DND-41 (cell line): ENCODE measurements at regions not wholly inside any gene's neighbourhood (a gene's known extent, or its start where the extent isn't known, plus 50 kb on each side); places are given as distances from the start of the nearest gene placed in this dataset.

Experiments
- ATAC-seq: fragments of 200-7000 bp; cut with Tn5 transposase; 3 replicates; pipeline ENCODE4 v1.9.1; 2021; ENCODE audit warnings: low read depth; ENCODE audit not compliant: insufficient read depth
- DNase-seq: peaks from one replicate; pipeline ENCODE4 v3.0.0-alpha.2; 2020
- H2AFZ ChIP-seq: 2 replicates; pipeline ENCODE4 v1.6.0; 2012; ENCODE audit warnings: low read depth, low read length
- H3K27ac ChIP-seq: 2 replicates; pipeline ENCODE4 v1.5.1; 2012; ENCODE audit warnings: low read length, inconsistent platforms
- H3K27me3 ChIP-seq: fragments of 200-600 bp; sonication (generic); 2 replicates; pipeline ENCODE4 v1.6.0; 2012; ENCODE audit warnings: low read length, mild to moderate bottlenecking, inconsistent platforms; ENCODE audit not compliant: insufficient read depth, poor library complexity
- H3K36me3 ChIP-seq: 2 replicates; pipeline ENCODE4 v1.5.1; 2012; ENCODE audit warnings: low read length, inconsistent platforms; ENCODE audit not compliant: insufficient read depth
- H3K4me1 ChIP-seq: 2 replicates; pipeline ENCODE4 v1.5.1; 2012; ENCODE audit warnings: mild to moderate bottlenecking, low read length; ENCODE audit not compliant: insufficient read depth
- H3K4me2 ChIP-seq: 2 replicates; pipeline ENCODE4 v1.6.0; 2012; ENCODE audit warnings: mild to moderate bottlenecking, moderate library complexity, low read length, inconsistent platforms; ENCODE audit not compliant: insufficient read depth
- H3K4me3 ChIP-seq, 2 experiments: fragments of 200-600 bp in 1 of 2; shearing (Covaris generic) in 1 of 2; 2 replicates each; pipeline ENCODE4 v1.5.1; 2012 to 2016; ENCODE audit warnings: inconsistent platforms in 2 of 2, low read length in 2 of 2, mild to moderate bottlenecking in 2 of 2, low read depth in 1 of 2, moderate library complexity in 1 of 2
- H3K79me2 ChIP-seq: 2 replicates; pipeline ENCODE4 v1.6.0; 2012; ENCODE audit warnings: low read length, inconsistent platforms; ENCODE audit not compliant: insufficient read depth
- H3K9ac ChIP-seq: 2 replicates; pipeline ENCODE4 v1.6.0; 2012; ENCODE audit warnings: low read depth, mild to moderate bottlenecking, inconsistent platforms, low read length, moderate library complexity
- H3K9me3 ChIP-seq: 2 replicates; pipeline ENCODE4 v1.5.1; 2012; ENCODE audit warnings: low read length, moderate library complexity, mild to moderate bottlenecking, inconsistent platforms; ENCODE audit not compliant: insufficient read depth, severe bottlenecking
- H4K20me1 ChIP-seq: 2 replicates; pipeline ENCODE4 v1.6.0; 2012; ENCODE audit warnings: low read length; ENCODE audit not compliant: insufficient read depth
- EZH2 ChIP-seq: IDR thresholded peaks from 3 replicates; pipeline ENCODE4 v1.6.1; 2012; ENCODE audit warnings: borderline replicate concordance, low read depth, mild to moderate bottlenecking, moderate library complexity, low read length, inconsistent platforms; ENCODE audit not compliant: severe bottlenecking
- TF ChIP-seq, protein P1 (sequence below): IDR thresholded peaks from 2 replicates; pipeline ENCODE4 v1.5.1; 2012; ENCODE audit warnings: borderline replicate concordance, low read length, moderate library complexity, mild to moderate bottlenecking; ENCODE audit not compliant: poor library complexity, severe bottlenecking; ENCODE audit errors: extremely low read depth

- ATAC-seq (no peak), DNase-seq (no peak)
- no peak overlapping the region for H2AFZ ChIP-seq
- no peaks in the 10 kb centered on the region for H3K79me2 ChIP-seq
- no peaks in the 10 kb centered on the region for H4K20me1 ChIP-seq
- no peak overlapping the region for H3K27ac ChIP-seq
- no peak overlapping the region for H3K4me2 ChIP-seq
- no peak overlapping the region for H3K9ac ChIP-seq
- H3K4me1 ChIP-seq = no peaks in the 10 kb centered on the region
- no peak overlapping the region for H3K4me3 ChIP-seq
- no peak for TF ChIP-seq EZH2
- TF ChIP-seq, protein P1, sequence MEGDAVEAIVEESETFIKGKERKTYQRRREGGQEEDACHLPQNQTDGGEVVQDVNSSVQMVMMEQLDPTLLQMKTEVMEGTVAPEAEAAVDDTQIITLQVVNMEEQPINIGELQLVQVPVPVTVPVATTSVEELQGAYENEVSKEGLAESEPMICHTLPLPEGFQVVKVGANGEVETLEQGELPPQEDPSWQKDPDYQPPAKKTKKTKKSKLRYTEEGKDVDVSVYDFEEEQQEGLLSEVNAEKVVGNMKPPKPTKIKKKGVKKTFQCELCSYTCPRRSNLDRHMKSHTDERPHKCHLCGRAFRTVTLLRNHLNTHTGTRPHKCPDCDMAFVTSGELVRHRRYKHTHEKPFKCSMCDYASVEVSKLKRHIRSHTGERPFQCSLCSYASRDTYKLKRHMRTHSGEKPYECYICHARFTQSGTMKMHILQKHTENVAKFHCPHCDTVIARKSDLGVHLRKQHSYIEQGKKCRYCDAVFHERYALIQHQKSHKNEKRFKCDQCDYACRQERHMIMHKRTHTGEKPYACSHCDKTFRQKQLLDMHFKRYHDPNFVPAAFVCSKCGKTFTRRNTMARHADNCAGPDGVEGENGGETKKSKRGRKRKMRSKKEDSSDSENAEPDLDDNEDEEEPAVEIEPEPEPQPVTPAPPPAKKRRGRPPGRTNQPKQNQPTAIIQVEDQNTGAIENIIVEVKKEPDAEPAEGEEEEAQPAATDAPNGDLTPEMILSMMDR = no peak
- peaks cover 24% of the 10 kb centered on the region for H3K27me3 ChIP-seq
- H3K36me3 ChIP-seq = no peaks in the 10 kb centered on the region
- no peaks in the 10 kb centered on the region for H3K9me3 ChIP-seq
Measured at GRCh38 chr11:127073621-127074020, 73.1 kb upstream of the KIRREL3 start.

DNA sequence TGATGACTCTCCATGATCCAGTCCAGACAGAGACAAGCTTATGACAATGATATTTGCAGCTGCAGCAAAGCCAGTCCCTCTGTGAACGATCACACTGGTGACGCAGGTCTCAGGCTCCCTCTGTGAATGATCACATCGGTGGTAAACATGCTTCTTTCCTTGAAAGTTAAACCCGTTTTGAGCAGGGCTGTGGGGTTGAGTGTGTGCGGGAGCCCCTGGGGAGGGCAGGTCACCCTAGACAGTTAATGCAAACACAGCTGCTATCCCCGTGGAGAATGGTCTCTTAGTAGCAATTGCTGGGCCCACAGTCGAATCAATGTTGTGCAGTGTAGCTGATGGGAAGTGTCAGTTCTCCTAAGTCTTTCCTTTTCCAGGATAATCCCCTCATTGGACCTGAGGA is 71.0 kb upstream of the KIRREL3 start:
- DNase-seq (peak; percentile 28), ATAC-seq (no peak)
- H4K20me1 ChIP-seq = no peaks in the 10 kb centered on the region
- no peaks in the 10 kb centered on the region for H3K36me3 ChIP-seq
- no peaks in the 10 kb centered on the region for H3K4me1 ChIP-seq
- no peaks in the 10 kb centered on the region for H3K9me3 ChIP-seq
- H2AFZ ChIP-seq = no peak overlapping the region
- H3K79me2 ChIP-seq = no peaks in the 10 kb centered on the region
- peaks cover 24% of the 10 kb centered on the region for H3K27me3 ChIP-seq
- H3K9ac ChIP-seq = no peak overlapping the region
- no peak overlapping the region for H3K4me3 ChIP-seq
- no peak overlapping the region for H3K4me2 ChIP-seq
- TF ChIP-seq, protein P1 = no peak
- H3K27ac ChIP-seq = no peak overlapping the region

GRCh38 chr11:127070808-127071207 is 70.2 kb upstream of the KIRREL3 start:
- no peak for DNase-seq
- TF ChIP-seq EZH2 = no peak
- TF ChIP-seq, protein P1 = no peak
- no peaks in the 10 kb centered on the region for H3K9me3 ChIP-seq
- ATAC-seq = no peak
- H3K4me3 ChIP-seq = no peak overlapping the region
- H2AFZ ChIP-seq = no peak overlapping the region
- H3K4me1 ChIP-seq = no peaks in the 10 kb centered on the region
- no peak overlapping the region for H3K4me2 ChIP-seq
- H3K36me3 ChIP-seq = no peaks in the 10 kb centered on the region
- peaks cover 21% of the 10 kb centered on the region for H3K27me3 ChIP-seq
- H3K9ac ChIP-seq = no peak overlapping the region
- H4K20me1 ChIP-seq = no peaks in the 10 kb centered on the region
- no peaks in the 10 kb centered on the region for H3K79me2 ChIP-seq
- no peak overlapping the region for H3K27ac ChIP-seq
